GM21447 (cell line): ENCODE measurements at regions not wholly inside any gene's neighbourhood (a gene's known extent, or its start where the extent isn't known, plus 50 kb on each side); places are given as distances from the start of the nearest gene placed in this dataset.
"Not testable (repeated sequence)": the region's sequence is repeated elsewhere in the genome, so short reads cannot be mapped to it uniquely, and the experiment has no call there.

Experiments used
- ATAC-seq: cut with Tn5 transposase; IDR thresholded peaks from one replicate; pipeline ENCODE4 v1.9.1; 2021; ENCODE audit not compliant: unreplicated experiment

DNA sequence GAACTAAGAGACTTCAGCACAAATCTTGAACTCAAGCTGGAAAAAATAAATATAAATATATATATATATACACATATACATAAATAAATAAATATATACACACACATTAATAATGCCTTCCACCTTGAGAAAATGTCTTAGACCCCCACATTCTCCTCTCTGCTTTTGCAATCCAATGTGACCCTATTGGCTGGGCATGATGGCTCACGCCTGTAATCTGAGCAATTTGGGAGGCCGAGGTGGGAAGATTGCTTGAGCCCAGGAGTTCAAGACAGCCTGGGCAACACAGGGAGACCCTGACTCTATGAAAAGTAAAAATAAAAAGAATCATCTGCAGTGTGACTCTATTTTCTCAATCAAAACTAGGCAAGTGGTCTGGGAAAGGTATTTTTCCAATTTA lies 424.1 kb upstream of the NFE2L3 start:
- no peak for ATAC-seq

DNA sequence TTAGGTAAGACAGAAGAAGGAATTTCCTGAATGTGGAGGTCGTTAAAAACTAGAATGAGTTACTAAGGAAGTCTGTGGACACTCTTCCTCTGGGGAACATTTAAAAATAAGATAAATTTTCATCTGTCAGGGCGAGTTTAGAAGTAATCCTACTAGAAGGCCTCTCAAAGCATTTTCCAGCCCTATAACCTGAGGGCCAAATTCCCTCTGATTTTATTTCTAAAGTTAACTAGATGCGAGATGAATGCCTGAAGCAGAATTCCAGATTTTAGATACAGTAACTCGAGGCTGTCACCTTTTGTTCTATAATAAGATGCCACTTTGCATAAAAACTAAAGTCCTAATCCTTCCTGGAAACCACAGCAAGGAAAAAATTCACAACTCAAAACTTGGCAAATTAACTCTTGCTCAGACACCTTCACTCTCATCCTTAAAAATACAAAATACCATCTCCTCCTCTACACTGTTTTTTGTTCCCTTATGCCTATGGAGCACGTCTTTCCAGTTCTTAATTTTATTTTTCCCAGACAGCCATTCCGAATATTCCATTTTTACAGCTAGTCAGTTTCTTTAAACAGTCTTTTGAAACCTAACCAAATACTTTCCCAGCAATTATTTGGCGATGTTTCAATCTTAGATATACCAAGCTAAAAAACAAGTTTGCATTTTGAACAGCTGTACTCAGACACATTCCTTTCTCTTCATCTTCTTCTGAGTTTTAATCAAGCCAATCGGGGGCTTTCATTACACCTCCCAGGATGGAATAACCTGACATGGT lies 420.7 kb upstream of the NFE2L3 start:
- ATAC-seq: no peak

- ATAC-seq: no peak
Measured at GRCh38 chr7:25731846-25732245, 420.2 kb upstream of the NFE2L3 start.

DNA sequence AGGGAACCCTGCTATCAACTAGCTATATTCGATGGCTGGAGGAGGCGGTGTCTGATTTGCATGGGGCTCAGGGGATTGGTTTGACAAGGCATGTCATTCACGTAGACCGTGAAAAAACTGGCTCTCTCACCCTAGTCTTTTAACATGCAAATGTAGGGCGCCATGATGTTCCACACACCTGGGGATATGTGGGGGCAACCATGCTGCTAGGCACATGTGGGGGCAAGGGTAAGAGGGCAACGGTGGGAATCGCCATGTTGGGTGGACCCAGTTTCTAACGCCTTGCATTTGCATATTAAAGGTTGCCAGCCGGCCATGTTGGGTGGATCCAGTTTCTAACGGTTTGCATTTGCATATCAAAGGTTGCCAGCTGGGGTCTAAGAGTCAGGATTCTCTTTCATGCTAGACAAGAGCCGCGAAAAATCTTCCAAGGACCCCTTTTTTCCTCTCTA lies 419.2 kb upstream of the NFE2L3 start:
- no peak for ATAC-seq

GRCh38 chr7:25735674-25736242 lies 416.2 kb upstream of the NFE2L3 start:
- ATAC-seq: no peak

- no peak for ATAC-seq
Measured at GRCh38 chr7:25738528-25738927, 413.5 kb upstream of the NFE2L3 start.

GRCh38 chr7:25739143-25739542 lies 412.9 kb upstream of the NFE2L3 start:
- ATAC-seq: no peak

- no peak for ATAC-seq
Measured at GRCh38 chr7:25742316-25742715, 409.7 kb upstream of the NFE2L3 start.

- not testable (repeated sequence) for ATAC-seq
Measured at GRCh38 chr7:25743670-25744451, 408.1 kb upstream of the NFE2L3 start.

- no peak for ATAC-seq
Measured at GRCh38 chr7:25750744-25751508, 401.1 kb upstream of the NFE2L3 start.

DNA sequence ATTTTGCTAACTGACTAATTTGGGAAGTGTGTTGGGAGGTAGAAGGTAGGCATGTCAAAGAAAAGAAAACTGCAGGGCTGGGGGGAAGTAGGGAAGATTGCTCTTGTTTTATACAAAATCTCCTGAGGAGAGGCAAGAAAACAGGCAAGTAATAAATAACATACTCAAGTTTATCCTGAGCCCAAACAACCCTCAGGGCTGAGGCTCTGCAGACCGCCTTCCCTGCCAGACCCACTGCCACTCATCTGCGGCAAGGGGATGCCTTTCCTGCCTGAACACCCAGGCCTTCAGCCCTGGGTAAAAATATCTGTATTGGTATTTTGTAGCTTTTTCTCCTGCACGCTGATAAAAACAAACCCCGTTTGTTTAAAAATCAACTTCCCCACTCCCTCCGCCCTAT lies 399.8 kb upstream of the NFE2L3 start:
- ATAC-seq: no peak

DNA sequence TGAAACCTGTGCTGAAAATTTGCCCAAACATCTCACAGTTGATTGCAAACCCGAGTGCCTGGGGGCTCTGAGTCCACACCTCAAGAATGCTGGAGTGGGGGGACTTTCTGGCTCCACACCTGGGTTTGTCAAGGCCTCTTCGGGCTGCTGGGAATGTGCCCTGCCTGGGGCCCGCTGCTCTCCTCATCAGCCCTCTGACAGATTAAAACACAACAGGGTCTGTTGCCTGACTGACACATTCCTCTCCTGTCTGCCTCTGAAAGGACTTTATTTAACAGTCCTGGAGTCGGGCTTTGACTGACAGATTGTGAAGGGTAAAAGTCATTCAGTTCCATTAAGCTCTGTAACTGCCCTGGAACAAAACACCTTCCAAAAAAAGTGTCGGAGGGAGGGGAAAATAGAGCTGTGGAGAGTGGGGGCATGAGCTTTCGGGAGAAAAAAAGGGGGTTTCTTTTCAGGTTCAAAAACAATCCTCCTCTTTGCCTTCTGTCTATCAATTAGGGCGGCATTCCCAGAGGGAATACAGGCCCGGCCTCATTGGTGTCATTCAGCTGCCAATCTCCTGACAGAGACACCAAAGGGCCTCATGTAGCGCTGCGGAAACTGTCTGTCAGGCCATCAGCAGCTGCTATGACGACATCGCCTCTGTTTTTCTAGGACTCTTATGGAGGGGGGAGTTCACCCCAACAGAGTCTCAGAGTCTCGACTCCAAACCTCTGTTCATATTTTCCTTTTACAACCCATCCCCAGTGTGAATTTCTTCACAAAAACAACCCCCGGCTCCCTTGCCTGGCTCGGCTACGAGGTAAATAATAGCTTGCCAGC lies 398.8 kb upstream of the NFE2L3 start:
- ATAC-seq: no peak

DNA sequence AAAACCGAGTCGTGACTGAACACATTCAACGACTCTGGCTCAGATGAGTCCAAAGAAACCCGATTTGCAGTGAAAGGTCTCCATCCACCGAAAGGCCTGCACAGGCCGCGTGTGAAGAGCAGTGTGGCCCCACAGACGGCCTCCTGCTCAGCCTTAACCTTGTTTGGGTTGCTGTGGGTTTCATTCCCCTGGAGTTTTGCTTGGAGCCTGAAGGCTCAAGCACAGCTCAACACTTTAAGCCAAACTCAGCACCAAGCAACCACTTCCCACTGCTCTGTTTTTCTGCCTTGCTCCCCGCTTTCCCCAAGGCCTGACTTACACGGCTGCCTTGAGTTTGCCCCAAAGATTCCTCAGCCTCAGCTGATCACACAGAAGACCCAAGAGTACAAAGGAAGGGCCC lies 398.2 kb upstream of the NFE2L3 start:
- no peak for ATAC-seq

- no peak for ATAC-seq
Measured at GRCh38 chr7:25754333-25754732, 397.7 kb upstream of the NFE2L3 start.

- no peak for ATAC-seq
Measured at GRCh38 chr7:25754751-25755150, 397.2 kb upstream of the NFE2L3 start.

- ATAC-seq: no peak
Measured at GRCh38 chr7:25756601-25757000, 395.4 kb upstream of the NFE2L3 start.

GRCh38 chr7:25758559-25758958 lies 393.4 kb upstream of the NFE2L3 start:
- no peak for ATAC-seq

DNA sequence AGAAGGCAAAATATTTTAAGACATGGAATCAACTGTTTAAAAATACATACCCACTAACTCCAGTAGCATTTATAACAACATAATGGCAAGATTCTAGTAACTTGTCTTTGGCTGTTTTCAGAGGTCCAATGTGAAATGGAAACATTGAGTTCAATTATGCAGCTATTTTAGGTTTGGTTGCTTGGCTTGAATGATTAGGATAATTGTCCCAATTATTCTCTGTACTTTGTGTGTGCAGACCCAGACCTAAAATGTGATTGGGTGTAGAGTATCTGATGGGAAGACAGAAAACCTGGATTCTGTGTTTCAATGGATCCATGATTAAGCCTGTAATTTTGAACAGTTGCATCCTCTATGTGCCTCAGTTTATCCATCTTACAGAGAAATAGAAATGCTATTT lies 392.7 kb upstream of the NFE2L3 start:
- ATAC-seq: no peak

DNA sequence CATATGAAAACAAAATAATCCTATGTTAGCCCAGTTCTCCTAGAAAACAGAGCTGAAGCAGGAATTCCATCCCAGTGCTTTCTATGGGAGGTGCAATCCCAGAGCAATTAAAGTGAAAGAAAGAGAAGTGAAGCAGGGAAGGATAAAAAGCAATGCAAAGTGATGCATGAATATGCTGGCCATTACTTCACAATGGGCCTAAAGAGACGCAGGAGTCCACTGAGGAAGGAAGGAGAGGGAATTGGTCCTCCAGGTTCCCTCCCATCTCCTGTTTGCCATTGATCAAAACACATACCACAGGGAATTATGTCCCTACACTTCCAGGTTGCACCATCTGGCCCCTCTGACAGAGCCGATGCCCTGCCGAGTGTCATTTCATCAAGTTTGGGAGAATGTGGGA lies 392.2 kb upstream of the NFE2L3 start:
- no peak for ATAC-seq
